Loucy (cell line): ENCODE measurements at regions not wholly inside any gene's neighbourhood (a gene's known extent, or its start where the extent isn't known, plus 50 kb on each side); places are given as distances from the start of the nearest gene placed in this dataset.

ENCODE experiments used
- H2AFZ ChIP-seq: fragments of 200-600 bp; sonication (generic); 2 replicates; pipeline ENCODE4 v1.6.0; 2016; ENCODE audit warnings: antibody characterized with exemption, mild to moderate bottlenecking, low read length, moderate library complexity
- H3F3A ChIP-seq: fragments of 200-600 bp; 2 replicates; pipeline ENCODE4 v1.6.0; 2016; ENCODE audit warnings: antibody characterized with exemption, low read depth, mild to moderate bottlenecking
- H3K27me3 ChIP-seq: fragments of 200-600 bp; sonication (generic); 2 replicates; pipeline ENCODE4 v1.6.1; 2014; ENCODE audit warnings: low read length, mild to moderate bottlenecking; ENCODE audit not compliant: insufficient read depth, poor library complexity, severe bottlenecking
- H3K36me3 ChIP-seq: fragments of 200-600 bp; sonication (generic); 2 replicates; pipeline ENCODE4 v1.6.1; 2016; ENCODE audit warnings: low read length; ENCODE audit not compliant: insufficient read depth
- H3K4me1 ChIP-seq: fragments of 200-600 bp; sonication (generic); 2 replicates; pipeline ENCODE4 v1.5.1; 2014; ENCODE audit warnings: low read length, mild to moderate bottlenecking; ENCODE audit not compliant: insufficient read depth, poor library complexity, severe bottlenecking
- H3K4me2 ChIP-seq: fragments of 200-600 bp; sonication (generic); 2 replicates; pipeline ENCODE4 v1.6.0; 2014; ENCODE audit warnings: antibody characterized with exemption, low read length, low read depth, mild to moderate bottlenecking; ENCODE audit not compliant: poor library complexity, severe bottlenecking
- H3K4me3 ChIP-seq: fragments of 200-600 bp; sonication (generic); 2 replicates; pipeline ENCODE4 v1.5.1; 2014; ENCODE audit warnings: low read length, mild to moderate bottlenecking, mixed read lengths; ENCODE audit not compliant: poor library complexity, severe bottlenecking
- H3K79me2 ChIP-seq: fragments of 200-600 bp; sonication (generic); 2 replicates; pipeline ENCODE4 v1.6.1; 2014; ENCODE audit warnings: low read length; ENCODE audit not compliant: insufficient read depth
- H3K9ac ChIP-seq: fragments of 200-600 bp; sonication (generic); 2 replicates; pipeline ENCODE4 v1.6.0; 2014; ENCODE audit warnings: mild to moderate bottlenecking, low read depth, low read length, moderate library complexity; ENCODE audit not compliant: poor library complexity, severe bottlenecking
- H3K9me2 ChIP-seq: fragments of 200-600 bp; sonication (generic); replicated peaks from 2 replicates; pipeline ENCODE4 v1.6.1; 2016; ENCODE audit warnings: low read depth, low read length, mixed read lengths
- H3K9me3 ChIP-seq: fragments of 200-600 bp; sonication (generic); 2 replicates; pipeline ENCODE4 v1.6.1; 2014; ENCODE audit warnings: mild to moderate bottlenecking, antibody characterized with exemption, low read length, low read depth; ENCODE audit not compliant: insufficient read depth
- H4K20me1 ChIP-seq: fragments of 200-600 bp; sonication (generic); 2 replicates; pipeline ENCODE4 v1.6.0; 2014; ENCODE audit warnings: antibody characterized with exemption, low read length, mild to moderate bottlenecking; ENCODE audit not compliant: insufficient read depth, poor library complexity, severe bottlenecking
- EZH2phosphoT487 ChIP-seq: fragments of 200-600 bp; IDR thresholded peaks from 2 replicates; pipeline ENCODE4 v1.6.1; 2018; ENCODE audit warnings: antibody characterized with exemption, mild to moderate bottlenecking, moderate library complexity, borderline replicate concordance
- TF ChIP-seq, protein P1 (sequence below): fragments of 200-600 bp; sonication (generic); conservative IDR thresholded peaks from 2 replicates; pipeline ENCODE4 v1.5.1; 2014; ENCODE audit warnings: mild to moderate bottlenecking, antibody characterized with exemption, low read length

DNA sequence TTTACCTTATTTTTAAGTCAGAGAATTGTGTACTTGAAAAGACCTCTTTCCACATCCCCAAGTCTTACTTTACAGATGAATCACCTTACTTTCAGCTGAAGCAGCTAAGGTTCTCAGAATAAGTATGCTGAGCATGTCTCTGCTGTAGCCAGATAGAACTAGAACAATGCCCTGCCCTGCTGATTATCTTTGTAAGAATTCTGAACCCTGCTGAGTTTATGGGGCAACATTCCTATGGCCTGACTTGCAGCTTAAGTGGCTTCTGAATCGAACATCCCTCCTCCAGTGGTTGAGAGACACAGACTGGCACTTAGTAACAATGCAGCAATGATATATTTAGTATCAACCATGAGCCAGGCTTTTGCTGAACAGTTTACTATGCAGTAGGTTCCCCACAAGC, 592.0 kb upstream of the WWC1 start:
- no peaks in the 10 kb centered on the region for H3K4me1 ChIP-seq
- no peak overlapping the region for H3K9ac ChIP-seq
- no peaks in the 10 kb centered on the region for H3F3A ChIP-seq
- no peak overlapping the region for H2AFZ ChIP-seq
- no peaks in the 10 kb centered on the region for H3K9me3 ChIP-seq
- no peak overlapping the region for H3K4me2 ChIP-seq
- TF ChIP-seq EZH2phosphoT487, result no peak
- no peaks in the 10 kb centered on the region for H3K27me3 ChIP-seq
- H4K20me1 ChIP-seq, result no peaks in the 10 kb centered on the region
- H3K4me3 ChIP-seq, result no peak overlapping the region
- no peaks in the 10 kb centered on the region for H3K9me2 ChIP-seq
- no peaks in the 10 kb centered on the region for H3K36me3 ChIP-seq
- H3K79me2 ChIP-seq, result no peaks in the 10 kb centered on the region

DNA sequence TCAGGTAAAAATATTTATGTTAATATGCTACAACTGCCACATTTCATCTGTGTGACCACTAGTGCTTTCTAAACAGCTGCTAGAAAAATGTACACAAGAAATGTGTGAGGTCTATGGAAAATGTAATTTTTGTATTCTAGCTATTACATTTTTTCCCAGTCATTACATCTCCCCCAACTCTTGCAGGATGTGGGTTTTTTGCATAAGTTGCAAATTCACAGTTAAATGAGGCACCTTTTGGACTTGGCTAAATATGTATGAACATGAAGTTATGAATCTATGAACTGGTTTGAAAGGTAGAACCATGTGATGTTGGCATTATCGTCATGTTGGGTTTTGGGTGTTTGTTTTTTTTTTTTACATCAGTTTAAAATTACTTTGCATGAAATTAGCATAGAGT, 590.4 kb upstream of the WWC1 start:
- H3K4me1 ChIP-seq, result no peaks in the 10 kb centered on the region
- H3F3A ChIP-seq, result no peaks in the 10 kb centered on the region
- no peaks in the 10 kb centered on the region for H3K27me3 ChIP-seq
- no peaks in the 10 kb centered on the region for H3K9me3 ChIP-seq
- H3K79me2 ChIP-seq, result no peaks in the 10 kb centered on the region
- H3K4me3 ChIP-seq, result no peak overlapping the region
- H4K20me1 ChIP-seq, result no peaks in the 10 kb centered on the region
- no peak overlapping the region for H3K4me2 ChIP-seq
- H3K36me3 ChIP-seq, result no peaks in the 10 kb centered on the region
- H3K9me2 ChIP-seq, result no peaks in the 10 kb centered on the region
- H3K9ac ChIP-seq, result no peak overlapping the region
- no peak for TF ChIP-seq EZH2phosphoT487
- TF ChIP-seq, protein P1, sequence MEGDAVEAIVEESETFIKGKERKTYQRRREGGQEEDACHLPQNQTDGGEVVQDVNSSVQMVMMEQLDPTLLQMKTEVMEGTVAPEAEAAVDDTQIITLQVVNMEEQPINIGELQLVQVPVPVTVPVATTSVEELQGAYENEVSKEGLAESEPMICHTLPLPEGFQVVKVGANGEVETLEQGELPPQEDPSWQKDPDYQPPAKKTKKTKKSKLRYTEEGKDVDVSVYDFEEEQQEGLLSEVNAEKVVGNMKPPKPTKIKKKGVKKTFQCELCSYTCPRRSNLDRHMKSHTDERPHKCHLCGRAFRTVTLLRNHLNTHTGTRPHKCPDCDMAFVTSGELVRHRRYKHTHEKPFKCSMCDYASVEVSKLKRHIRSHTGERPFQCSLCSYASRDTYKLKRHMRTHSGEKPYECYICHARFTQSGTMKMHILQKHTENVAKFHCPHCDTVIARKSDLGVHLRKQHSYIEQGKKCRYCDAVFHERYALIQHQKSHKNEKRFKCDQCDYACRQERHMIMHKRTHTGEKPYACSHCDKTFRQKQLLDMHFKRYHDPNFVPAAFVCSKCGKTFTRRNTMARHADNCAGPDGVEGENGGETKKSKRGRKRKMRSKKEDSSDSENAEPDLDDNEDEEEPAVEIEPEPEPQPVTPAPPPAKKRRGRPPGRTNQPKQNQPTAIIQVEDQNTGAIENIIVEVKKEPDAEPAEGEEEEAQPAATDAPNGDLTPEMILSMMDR, result no peak
- no peak overlapping the region for H2AFZ ChIP-seq

DNA sequence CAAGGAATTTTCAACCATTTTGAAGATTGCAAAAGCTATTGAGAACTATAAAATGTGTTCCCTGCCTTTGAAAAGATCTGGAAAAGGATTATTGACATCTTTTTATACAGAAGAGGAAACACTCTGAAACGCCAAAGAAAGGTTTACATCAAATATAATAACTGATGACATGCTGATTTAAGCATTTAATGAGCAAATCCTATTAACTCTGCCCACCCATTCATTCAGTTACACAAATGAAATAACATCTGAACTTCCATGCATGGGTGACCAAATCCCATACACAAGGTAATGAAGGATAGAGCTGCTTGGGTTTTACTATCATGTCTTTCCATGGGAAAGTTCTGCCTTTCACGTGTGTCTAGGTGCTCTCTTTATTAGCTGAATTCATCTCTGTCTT, 589.4 kb upstream of the WWC1 start:
- H3K9me3 ChIP-seq, result no peaks in the 10 kb centered on the region
- H3K79me2 ChIP-seq, result no peaks in the 10 kb centered on the region
- H3K9ac ChIP-seq, result no peak overlapping the region
- no peak overlapping the region for H3K4me3 ChIP-seq
- H4K20me1 ChIP-seq, result no peaks in the 10 kb centered on the region
- TF ChIP-seq, protein P1, result no peak
- TF ChIP-seq EZH2phosphoT487, result no peak
- no peaks in the 10 kb centered on the region for H3K36me3 ChIP-seq
- H3K9me2 ChIP-seq, result no peaks in the 10 kb centered on the region
- H3K27me3 ChIP-seq, result no peaks in the 10 kb centered on the region
- no peaks in the 10 kb centered on the region for H3F3A ChIP-seq
- H2AFZ ChIP-seq, result no peak overlapping the region
- H3K4me2 ChIP-seq, result no peak overlapping the region
- H3K4me1 ChIP-seq, result no peaks in the 10 kb centered on the region

DNA sequence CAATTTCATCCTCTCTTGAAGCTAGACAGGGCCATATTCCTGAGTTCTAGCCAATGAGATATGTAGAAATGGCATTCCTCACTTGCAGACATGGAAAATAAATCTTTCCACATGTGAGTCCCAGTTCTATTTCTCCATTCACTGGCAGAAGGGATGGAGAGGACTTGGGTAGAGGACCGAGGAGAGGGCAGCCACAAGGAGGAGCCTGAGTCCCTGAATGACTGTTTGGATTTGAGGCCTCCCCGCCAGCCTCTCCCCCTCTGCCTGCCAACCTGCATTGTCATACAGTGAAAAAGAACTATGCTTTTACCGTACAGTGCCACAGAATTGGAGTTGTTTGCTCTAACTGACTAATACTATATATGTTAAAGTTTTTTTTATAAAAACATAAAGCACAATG, 583.0 kb upstream of the WWC1 start:
- TF ChIP-seq EZH2phosphoT487, result no peak
- TF ChIP-seq, protein P1, result no peak
- H3K36me3 ChIP-seq, result no peaks in the 10 kb centered on the region
- no peaks in the 10 kb centered on the region for H3K9me2 ChIP-seq
- H3K4me1 ChIP-seq, result no peaks in the 10 kb centered on the region
- H3K9ac ChIP-seq, result no peak overlapping the region
- no peaks in the 10 kb centered on the region for H3F3A ChIP-seq
- no peak overlapping the region for H3K4me2 ChIP-seq
- H3K79me2 ChIP-seq, result no peaks in the 10 kb centered on the region
- H3K27me3 ChIP-seq, result no peaks in the 10 kb centered on the region
- H4K20me1 ChIP-seq, result no peaks in the 10 kb centered on the region
- H3K4me3 ChIP-seq, result no peak overlapping the region
- H3K9me3 ChIP-seq, result no peaks in the 10 kb centered on the region
- no peak overlapping the region for H2AFZ ChIP-seq
